ENCODE measurements at regions not wholly inside any gene's neighbourhood (a gene's known extent, or its start where the extent isn't known, plus 50 kb on each side); places are given as distances from the start of the nearest gene placed in this dataset.

DNA sequence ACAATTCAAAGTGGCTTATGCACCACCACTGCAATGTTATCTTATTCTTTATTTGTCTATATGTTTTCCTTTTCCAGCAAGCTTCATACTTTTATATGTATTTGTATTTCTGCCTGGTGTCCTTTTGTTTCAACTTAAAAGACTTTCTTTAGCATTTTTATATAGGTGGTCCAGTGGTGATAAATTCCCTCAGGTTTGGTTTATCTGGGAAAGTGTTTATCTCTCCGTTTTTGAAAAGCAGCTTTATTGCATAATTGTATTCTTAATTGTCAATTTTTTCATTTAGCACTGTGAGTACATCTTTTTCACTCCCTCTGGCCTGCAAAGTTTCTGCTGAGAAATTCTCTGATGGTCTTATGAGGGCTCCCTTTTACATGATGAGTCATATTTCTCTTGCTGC, 479.0 kb upstream of the GRID2 start:
- H3K27ac ChIP-seq = no peak overlapping the region
- no peak for TF ChIP-seq ZFX (IDR thresholded peaks at IDR 0.05)
- TF ChIP-seq, protein P1, sequence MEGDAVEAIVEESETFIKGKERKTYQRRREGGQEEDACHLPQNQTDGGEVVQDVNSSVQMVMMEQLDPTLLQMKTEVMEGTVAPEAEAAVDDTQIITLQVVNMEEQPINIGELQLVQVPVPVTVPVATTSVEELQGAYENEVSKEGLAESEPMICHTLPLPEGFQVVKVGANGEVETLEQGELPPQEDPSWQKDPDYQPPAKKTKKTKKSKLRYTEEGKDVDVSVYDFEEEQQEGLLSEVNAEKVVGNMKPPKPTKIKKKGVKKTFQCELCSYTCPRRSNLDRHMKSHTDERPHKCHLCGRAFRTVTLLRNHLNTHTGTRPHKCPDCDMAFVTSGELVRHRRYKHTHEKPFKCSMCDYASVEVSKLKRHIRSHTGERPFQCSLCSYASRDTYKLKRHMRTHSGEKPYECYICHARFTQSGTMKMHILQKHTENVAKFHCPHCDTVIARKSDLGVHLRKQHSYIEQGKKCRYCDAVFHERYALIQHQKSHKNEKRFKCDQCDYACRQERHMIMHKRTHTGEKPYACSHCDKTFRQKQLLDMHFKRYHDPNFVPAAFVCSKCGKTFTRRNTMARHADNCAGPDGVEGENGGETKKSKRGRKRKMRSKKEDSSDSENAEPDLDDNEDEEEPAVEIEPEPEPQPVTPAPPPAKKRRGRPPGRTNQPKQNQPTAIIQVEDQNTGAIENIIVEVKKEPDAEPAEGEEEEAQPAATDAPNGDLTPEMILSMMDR (conservative IDR thresholded peaks at IDR 0.05) = no peak

DNA sequence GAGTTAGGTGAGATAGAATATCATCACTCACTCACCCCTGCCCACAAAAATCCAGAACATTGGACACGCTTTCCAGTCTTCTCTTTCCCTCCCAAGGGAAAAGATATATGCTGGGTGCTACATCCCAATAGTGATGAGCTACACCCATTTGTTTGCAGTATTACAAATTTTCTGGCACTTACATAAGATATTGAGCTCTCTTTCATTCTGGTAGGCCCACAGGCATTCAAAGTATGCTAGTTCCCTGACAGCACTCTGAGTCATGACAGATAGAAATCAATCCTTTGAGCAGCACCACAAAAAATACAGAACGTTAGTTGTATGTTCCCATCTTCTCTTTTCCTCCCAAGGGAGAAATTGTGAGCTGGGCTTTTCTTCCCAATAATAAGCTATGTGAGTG, 477.6 kb upstream of the GRID2 start:
- no peak overlapping the region for H3K27ac ChIP-seq
- no peak for TF ChIP-seq ZFX (IDR thresholded peaks at IDR 0.05)

DNA sequence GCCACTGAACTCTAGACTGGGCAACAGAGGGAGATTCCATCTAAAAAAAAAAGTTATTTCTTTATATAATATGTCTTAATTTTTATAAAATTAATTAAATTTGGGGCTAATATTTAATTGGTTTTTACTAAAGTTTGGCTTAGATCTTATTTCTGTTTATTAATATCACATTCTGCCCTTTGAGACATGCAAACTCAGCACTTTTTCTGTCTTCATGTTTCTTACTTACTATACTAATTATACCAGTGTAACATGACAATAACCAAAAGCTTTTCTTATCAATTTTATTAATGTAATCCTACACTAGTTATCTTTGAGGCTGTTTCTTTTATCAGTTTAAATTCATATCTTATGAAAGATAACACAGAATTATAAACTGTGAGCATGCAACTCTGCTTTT, 475.9 kb upstream of the GRID2 start:
- no peak overlapping the region for H3K27ac ChIP-seq
- TF ChIP-seq, protein P1 (conservative IDR thresholded peaks at IDR 0.05) = no peak
- TF ChIP-seq ZFX (IDR thresholded peaks at IDR 0.05) = no peak

DNA sequence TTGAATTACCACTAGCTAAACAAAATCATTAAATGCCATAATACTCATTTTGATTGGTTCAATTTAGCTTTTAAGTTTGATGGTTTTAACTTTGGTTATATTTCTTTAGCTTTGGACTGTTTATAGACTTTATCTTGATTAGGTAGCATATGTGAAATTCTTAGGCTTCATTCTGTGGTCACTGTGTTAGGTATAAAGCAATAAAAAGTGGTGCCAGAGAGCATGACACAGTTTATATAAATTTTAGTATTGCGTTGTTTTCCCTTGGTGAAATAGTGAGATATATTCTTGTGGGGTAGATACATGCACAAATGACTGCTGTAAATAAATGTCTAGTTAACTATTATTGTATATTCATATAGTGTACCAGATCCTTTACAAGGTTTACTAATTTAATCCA, 474.2 kb upstream of the GRID2 start:
- no peak overlapping the region for H3K27ac ChIP-seq
- TF ChIP-seq, protein P1 (conservative IDR thresholded peaks at IDR 0.05) = no peak
- no peak for TF ChIP-seq ZFX (IDR thresholded peaks at IDR 0.05)

DNA sequence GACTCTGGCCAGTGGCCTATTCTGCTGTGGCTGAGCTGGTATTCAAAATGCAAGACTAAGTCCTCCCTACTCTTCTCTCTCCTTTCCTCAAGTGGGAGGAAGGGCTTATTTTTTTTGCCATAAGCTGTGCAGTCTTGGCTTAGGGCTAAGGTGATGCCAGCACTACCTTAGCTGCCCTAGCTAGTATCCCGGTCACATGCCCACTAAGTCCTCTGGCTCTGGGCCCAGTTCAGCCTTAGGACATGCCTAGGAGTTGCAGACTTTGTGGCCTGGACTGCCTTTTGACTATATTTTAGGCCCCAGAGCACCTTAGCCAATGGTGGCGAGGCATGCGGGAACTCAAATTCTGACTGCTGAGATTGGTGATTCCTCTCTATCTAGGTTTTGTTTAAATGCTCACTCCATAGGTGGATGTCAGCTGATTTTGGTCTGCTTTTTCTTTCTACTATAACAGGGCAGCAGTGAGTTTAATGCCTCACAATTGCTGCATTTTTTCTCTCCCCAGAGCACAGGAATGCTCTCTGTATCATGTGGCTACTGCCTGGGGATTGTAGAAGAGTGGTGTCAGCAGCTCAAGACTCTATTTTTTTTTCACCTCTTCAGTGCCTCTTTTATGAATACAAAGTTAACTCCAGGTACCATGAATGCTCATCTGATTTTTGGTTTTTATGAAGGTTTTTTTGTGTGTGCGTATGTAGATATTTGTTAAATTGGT, 472.9 kb upstream of the GRID2 start:
- no peak overlapping the region for H3K27ac ChIP-seq
- TF ChIP-seq, protein P1 (conservative IDR thresholded peaks at IDR 0.05) = no peak
- no peak for TF ChIP-seq ZFX (IDR thresholded peaks at IDR 0.05)

DNA sequence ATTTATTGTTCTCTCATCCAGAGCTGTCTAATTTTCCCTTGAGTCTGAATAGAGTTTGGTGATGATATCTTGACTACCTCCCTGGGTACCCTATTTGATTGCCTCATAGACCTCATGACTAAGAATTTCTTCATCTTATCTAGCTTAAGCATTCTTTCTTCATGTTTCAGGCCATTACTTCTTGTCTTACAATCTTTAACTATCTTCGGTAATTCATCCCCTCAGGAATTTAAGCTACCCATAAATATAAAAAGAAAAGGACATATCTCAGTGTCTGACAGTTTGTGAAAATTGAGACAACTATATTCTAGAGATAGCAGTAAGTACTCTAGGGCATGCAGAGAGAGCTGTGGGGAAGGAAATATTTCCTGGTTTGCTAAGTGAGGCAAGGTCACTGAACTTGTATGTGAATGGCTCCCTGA, 466.1 kb upstream of the GRID2 start:
- no peak for TF ChIP-seq ZFX (IDR thresholded peaks at IDR 0.05)
- TF ChIP-seq, protein P1 (conservative IDR thresholded peaks at IDR 0.05) = no peak

DNA sequence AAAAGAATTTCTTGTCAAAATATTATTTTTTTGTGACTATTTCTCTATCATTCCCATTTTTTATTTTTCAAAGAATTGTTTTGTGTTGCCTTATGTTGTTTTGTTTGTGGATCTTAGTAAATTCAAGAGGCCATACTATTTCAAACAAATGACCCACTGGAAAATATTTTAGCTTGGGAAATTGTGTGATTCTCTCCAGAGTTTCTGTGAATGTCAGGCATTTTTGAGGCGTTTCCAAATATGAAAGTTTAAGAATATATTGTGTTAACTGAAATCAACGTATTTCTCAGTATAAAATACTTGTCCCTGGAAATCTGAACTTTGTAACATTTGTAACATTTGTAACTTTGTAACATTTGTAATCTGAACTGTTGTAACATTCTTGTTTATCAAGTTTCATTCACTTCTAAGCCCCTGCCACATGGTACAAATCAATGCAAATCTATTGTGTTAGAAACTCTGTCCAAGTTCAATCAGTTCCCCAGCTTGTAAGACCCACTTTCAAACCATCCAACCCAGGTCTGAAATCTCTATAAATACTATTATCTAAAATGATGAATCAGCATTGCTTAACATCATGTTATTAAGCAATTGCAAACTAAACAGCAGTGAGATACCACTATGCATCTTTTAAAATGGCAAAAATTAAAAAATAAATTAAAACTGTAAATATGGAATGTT, 465.4 kb upstream of the GRID2 start:
- no peak overlapping the region for H3K27ac ChIP-seq
- TF ChIP-seq, protein P1 (conservative IDR thresholded peaks at IDR 0.05) = no peak
- no peak for TF ChIP-seq ZFX (IDR thresholded peaks at IDR 0.05)

More for the DNA sequence above, 466.1 kb upstream of the GRID2 start:
- no peak overlapping the region for H3K27ac ChIP-seq
